CD14-positive monocyte (primary cell): ENCODE measurements at regions not wholly inside any gene's neighbourhood (a gene's known extent, or its start where the extent isn't known, plus 50 kb on each side); places are given as distances from the start of the nearest gene placed in this dataset.

ENCODE experiments used
- DNase-seq, 3 donors: peaks; one replicate each; pipeline ENCODE4 v3.0.0-alpha.2; 2011 to 2022
- H2AFZ ChIP-seq: 2 replicates; pipeline ENCODE4 v1.6.0; 2012; ENCODE audit warnings: mild to moderate bottlenecking, low read depth, low read length, inconsistent platforms; ENCODE audit not compliant: insufficient read depth, poor library complexity, severe bottlenecking
- H3K27ac ChIP-seq, 2 donors: 1 replicate in 1 of 2; 2 replicates in 1 of 2; pipeline ENCODE4 v1.5.1; 2012 to 2013; ENCODE audit warnings: low read length in 2 of 2, control low read depth in 1 of 2, inconsistent platforms in 1 of 2, low read depth in 1 of 2, mild to moderate bottlenecking in 1 of 2
- H3K27me3 ChIP-seq, 2 donors: one replicate each; pipeline versions ENCODE4 v1.6.0 to v1.6.1; 2011 to 2013; ENCODE audit warnings: low read length in 2 of 2; ENCODE audit not compliant: control insufficient read depth in 2 of 2, insufficient read depth in 2 of 2
- H3K36me3 ChIP-seq, 2 donors: replicated peaks in 1 of 2; 1 replicate in 1 of 2; 2 replicates in 1 of 2; pipeline versions ENCODE4 v1.5.1 to v1.6.1; 2012 to 2013; ENCODE audit warnings: low read length in 2 of 2, control low read depth in 1 of 2, inconsistent platforms in 1 of 2, mild to moderate bottlenecking in 1 of 2; ENCODE audit not compliant: insufficient read depth in 2 of 2, control insufficient read depth in 1 of 2
- H3K4me1 ChIP-seq, 2 donors: 1 replicate in 1 of 2; 2 replicates in 1 of 2; pipeline versions ENCODE4 v1.5.1 to v1.6.1; 2012 to 2013; ENCODE audit warnings: low read length in 2 of 2, control low read depth in 1 of 2, inconsistent platforms in 1 of 2, mild to moderate bottlenecking in 1 of 2, moderate library complexity in 1 of 2; ENCODE audit not compliant: insufficient read depth in 2 of 2, control insufficient read depth in 1 of 2
- H3K4me2 ChIP-seq: replicated peaks from 2 replicates; pipeline ENCODE3; 2012; ENCODE audit warnings: low read length, moderate library complexity, mild to moderate bottlenecking; ENCODE audit not compliant: poor library complexity, severe bottlenecking; ENCODE audit errors: extremely low read depth
- H3K4me3 ChIP-seq, 3 experiments: fragments of 200-600 bp in 1 of 3; sonication (generic) in 1 of 3; replicated peaks in 1 of 3; 1 replicate in 2 of 3; 2 replicates in 1 of 3; pipeline ENCODE4 v1.5.1; 2011 to 2013; ENCODE audit warnings: low read length in 3 of 3, mild to moderate bottlenecking in 3 of 3, control low read depth in 2 of 3, low read depth in 2 of 3, inconsistent platforms in 1 of 3, moderate library complexity in 1 of 3
- H3K79me2 ChIP-seq: 2 replicates; pipeline ENCODE4 v1.6.0; 2012; ENCODE audit warnings: mild to moderate bottlenecking, control low read depth, inconsistent platforms, low read length, moderate library complexity; ENCODE audit not compliant: insufficient read depth
- H3K9ac ChIP-seq: 2 replicates; pipeline ENCODE4 v1.6.0; 2017; ENCODE audit warnings: low read length, mild to moderate bottlenecking; ENCODE audit not compliant: insufficient read depth, poor library complexity, severe bottlenecking
- H3K9me3 ChIP-seq, 2 donors: replicated peaks in 1 of 2; 1 replicate in 1 of 2; 2 replicates in 1 of 2; pipeline versions ENCODE4 v1.5.1 to v1.6.1; 2012 to 2013; ENCODE audit warnings: low read length in 2 of 2, control low read depth in 1 of 2; ENCODE audit not compliant: control insufficient read depth in 1 of 2, insufficient read depth in 1 of 2
- H4K20me1 ChIP-seq: 2 replicates; pipeline ENCODE4 v1.6.0; 2012; ENCODE audit warnings: mild to moderate bottlenecking, low read length, control low read depth, moderate library complexity; ENCODE audit not compliant: insufficient read depth
- H3K27ac Mint-ChIP-seq, 7 donors: one replicate each; pipeline ENCODE4 v1.8.0; 2020; ENCODE audit warnings: mild to moderate bottlenecking in 7 of 7, mixed read lengths in 7 of 7, moderate library complexity in 6 of 7, inconsistent platforms in 2 of 7
- H3K27me3 Mint-ChIP-seq, 3 donors: one replicate each; pipeline ENCODE4 v1.8.0; 2021 to 2022; ENCODE audit warnings: low read depth in 3 of 3, mild to moderate bottlenecking in 3 of 3, mixed read lengths in 3 of 3, moderate library complexity in 3 of 3, inconsistent platforms in 1 of 3
- H3K36me3 Mint-ChIP-seq, 2 donors: one replicate each; pipeline ENCODE4 v1.8.0; 2020; ENCODE audit warnings: mixed read lengths in 2 of 2, inconsistent platforms in 1 of 2, mild to moderate bottlenecking in 1 of 2
- H3K4me1 Mint-ChIP-seq: one replicate; pipeline ENCODE4 v1.8.0; 2020; ENCODE audit warnings: mild to moderate bottlenecking, mixed read lengths
- H3K4me3 Mint-ChIP-seq, 2 donors: one replicate each; pipeline ENCODE4 v1.8.0; 2020; ENCODE audit warnings: mild to moderate bottlenecking in 2 of 2, mixed read lengths in 2 of 2, moderate library complexity in 1 of 2
- H3K9me3 Mint-ChIP-seq, 7 donors: one replicate each; pipeline ENCODE4 v1.8.0; 2020 to 2022; ENCODE audit warnings: mixed read lengths in 7 of 7, mild to moderate bottlenecking in 6 of 7, moderate library complexity in 6 of 7, inconsistent platforms in 2 of 7
- CTCF ChIP-seq: fragments of 200-600 bp; IDR thresholded peaks from one replicate; pipeline ENCODE4 v1.8.0; 2022; ENCODE audit warnings: antibody characterized with exemption, mild to moderate bottlenecking
- WGBS: methylation state at CpG from one replicate; pipeline ENCODE4 v1.1.5; 2013; ENCODE audit warnings: missing lambda C conversion rate; ENCODE audit not compliant: insufficient coverage; 5-methylcytosine and 5-hydroxymethylcytosine counted together
- intact Hi-C, 2 donors: fragments of 100-400 bp; cut with micrococcal nuclease; formaldehyde crosslinking; loops; one replicate each; pipeline versions ENCODE4 v1.15.0 to v1.15.1; 2023

GRCh38 chr15:56808160-56808559, 74.9 kb upstream of the ZNF280D start:
- Mint-ChIP-seq H3K27me3 (no peaks in the 10 kb centered on the region), H3K36me3 (no peaks in the 10 kb centered on the region), H3K4me3 (no peak overlapping the region), H3K4me1 (peaks cover 1% of the 10 kb centered on the region), H3K9me3 (peaks cover 11 to 36% (median 17%) of the 10 kb centered on the region in 7 donors), H3K27ac (no peak overlapping the region)
- Histone ChIP-seq H3K79me2 (no peaks in the 10 kb centered on the region), H2AFZ (no peak overlapping the region), H3K4me1 (no peaks in the 10 kb centered on the region), H3K4me2 (no peak overlapping the region), H3K4me3 (no peak overlapping the region), H3K9ac (no peak overlapping the region), H3K9me3 (peaks cover 7 to 13% of the 10 kb centered on the region in 2 donors), H3K27me3 (no peaks in the 10 kb centered on the region), H4K20me1 (no peaks in the 10 kb centered on the region), H3K27ac (no peak overlapping the region), H3K36me3 (no peaks in the 10 kb centered on the region)
- intact Hi-C loops, result no loop called here
- TF ChIP-seq CTCF, result no peak
- no peak for DNase-seq

GRCh38 chr15:56806148-56806536, 72.8 kb upstream of the ZNF280D start:
- Histone ChIP-seq H3K79me2 (no peaks in the 10 kb centered on the region), H3K4me3 (no peak overlapping the region), H3K4me2 (no peak overlapping the region), H3K9ac (no peak overlapping the region), H2AFZ (no peak overlapping the region), H3K27me3 (no peaks in the 10 kb centered on the region), H4K20me1 (no peaks in the 10 kb centered on the region), H3K4me1 (no peaks in the 10 kb centered on the region), H3K9me3 (peaks cover 7 to 13% of the 10 kb centered on the region in 2 donors), H3K36me3 (no peaks in the 10 kb centered on the region), H3K27ac (no peak overlapping the region)
- WGBS, result 100% methylated on average over 2 of the region's 2 CpGs
- TF ChIP-seq CTCF, result no peak
- intact Hi-C loops, result no loop called here
- H3K4me1 Mint-ChIP-seq, result peaks cover 1% of the 10 kb centered on the region
- no peaks in the 10 kb centered on the region for H3K36me3 Mint-ChIP-seq
- no peak for DNase-seq
- peaks cover 11 to 36% (median 19%) of the 10 kb centered on the region in 7 donors for H3K9me3 Mint-ChIP-seq
- no peak overlapping the region for H3K27ac Mint-ChIP-seq
- no peaks in the 10 kb centered on the region for H3K27me3 Mint-ChIP-seq
- no peak overlapping the region for H3K4me3 Mint-ChIP-seq
